ENCODE measurements at regions not wholly inside any gene's neighbourhood (a gene's known extent, or its start where the extent isn't known, plus 50 kb on each side); places are given as distances from the start of the nearest gene placed in this dataset.
A peak's percentile ranks its signal among the peaks of the same experiment; 100 is the strongest.

DNA sequence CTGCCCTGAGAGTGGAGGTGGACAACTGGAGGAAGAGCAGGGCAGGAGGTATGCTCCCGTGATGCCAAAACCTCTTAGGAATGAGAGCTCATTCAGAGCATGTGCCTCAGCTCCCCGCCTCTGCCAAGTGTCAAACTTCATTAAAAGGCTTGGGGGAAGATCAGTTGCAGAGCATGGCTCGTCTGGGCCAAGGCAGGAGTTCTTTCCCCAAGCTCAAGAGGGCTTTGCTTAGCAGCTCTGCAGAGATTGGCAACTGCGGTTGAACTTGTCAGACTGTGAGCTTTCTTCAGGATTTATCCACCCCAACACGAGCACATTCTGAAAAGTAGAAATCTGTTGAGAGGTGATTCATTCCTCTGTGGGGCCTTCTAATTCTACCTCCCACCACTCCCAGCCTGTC lies 248.1 kb downstream of the HS3ST3A1 start:
- no peak for DNase-seq (ENCODE audit: low read depth)

DNA sequence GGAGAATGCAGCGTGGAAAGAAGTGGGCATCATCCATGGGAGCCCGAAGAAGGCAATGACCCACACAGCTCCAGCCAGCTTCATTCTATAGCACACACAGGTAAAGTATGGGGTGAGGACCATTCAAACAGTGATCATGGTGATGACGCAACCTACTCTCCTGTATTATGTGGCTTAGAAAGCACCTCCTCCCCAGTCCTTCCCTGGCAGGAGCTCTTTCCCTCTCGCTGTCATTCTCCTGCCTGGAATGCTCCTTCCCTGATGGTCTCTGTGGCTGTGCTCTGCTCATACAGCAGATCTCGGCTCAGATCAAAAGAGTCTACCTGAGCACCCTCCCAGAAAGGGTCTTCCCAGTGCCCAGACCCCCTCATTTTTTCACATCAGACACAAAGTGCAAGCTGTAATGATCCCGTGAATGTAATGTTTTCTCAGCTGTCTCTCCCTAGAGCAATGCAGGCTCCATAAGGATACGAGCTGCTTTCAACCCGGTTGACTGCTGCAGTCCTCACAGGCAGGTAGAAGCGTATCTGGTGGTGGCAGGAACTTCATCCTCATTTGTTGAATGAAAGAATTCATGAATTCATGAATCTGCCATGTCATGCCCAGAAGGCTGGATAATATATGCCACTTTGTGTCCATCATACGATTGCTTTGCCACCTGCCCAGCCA lies 248.8 kb downstream of the HS3ST3A1 start:
- DNase-seq (ENCODE audit: low read depth), result no peak

DNA sequence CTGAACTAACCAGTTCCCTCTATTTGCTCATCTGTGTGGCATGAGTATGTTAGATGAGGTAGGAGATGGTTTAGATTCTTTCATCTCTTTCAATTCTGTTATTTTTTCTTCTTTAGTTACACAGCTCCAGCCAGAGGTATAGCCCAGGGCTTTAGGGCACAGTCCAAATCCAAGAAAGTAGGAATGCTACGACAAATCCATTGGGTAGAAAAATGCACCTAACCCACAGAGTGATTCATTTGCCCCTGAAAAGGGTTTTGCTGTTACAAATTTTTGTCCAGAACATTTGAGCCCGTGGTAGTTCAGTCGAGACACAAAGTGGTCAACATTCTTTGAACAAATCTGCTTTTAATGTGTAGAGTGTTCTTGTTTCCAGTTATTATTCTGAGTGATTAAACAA lies 250.7 kb downstream of the HS3ST3A1 start:
- no peak for DNase-seq (ENCODE audit: low read depth)

DNA sequence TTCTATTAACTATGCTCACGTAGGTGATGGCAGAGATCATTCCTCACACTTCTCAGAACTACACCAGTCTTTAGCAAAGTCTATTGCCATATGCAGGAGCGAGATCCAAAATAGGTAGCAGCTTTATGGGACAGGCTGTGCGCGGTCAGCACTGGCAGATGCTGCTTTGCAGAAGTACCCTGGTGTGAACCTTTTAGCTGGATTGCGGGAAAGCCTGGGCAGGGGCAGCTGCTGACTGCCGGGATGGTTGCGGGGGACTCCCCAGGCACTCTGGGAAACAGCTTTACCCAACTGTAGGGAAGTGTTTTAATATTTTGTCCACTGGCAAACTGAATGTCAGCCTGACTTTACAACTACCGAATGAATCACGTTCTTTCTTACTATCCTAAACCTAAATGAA lies 251.3 kb downstream of the HS3ST3A1 start:
- no peak for DNase-seq (ENCODE audit: low read depth)

DNA sequence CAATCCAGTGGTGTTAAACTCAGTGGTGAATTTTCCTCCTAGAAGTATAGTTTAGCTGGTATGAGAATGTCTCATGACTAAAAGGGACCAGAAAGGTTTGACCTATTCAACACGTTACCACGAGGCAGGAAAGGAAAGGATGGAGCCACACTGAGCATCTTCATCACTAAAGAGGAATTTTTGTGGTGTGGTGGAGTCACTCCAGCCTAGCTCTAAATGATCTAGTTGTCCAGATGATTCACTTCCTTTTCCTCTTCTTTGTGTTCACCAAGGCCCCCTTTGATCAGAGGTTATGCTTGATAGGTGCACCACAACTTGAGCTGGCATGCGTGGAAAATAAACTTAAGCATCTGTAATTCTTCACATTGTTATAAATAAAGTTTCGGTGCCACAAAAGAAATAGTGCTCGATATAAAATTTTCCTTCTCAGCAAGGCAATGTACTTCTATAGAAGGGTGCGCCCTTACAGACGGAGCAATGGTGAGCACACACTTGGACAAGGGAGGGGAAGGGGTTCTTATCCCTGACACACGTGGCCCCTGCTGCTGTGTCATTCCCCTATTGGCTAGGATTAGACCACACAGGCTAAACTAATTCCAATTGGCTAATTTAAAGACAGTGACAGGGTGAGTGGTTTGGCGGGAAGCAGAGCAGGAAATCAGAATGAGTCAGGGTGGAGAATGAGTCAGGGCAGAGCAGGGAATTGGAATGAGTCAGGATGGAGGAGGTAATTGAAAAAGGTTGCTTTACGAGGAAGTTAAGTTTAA lies 254.6 kb downstream of the HS3ST3A1 start:
- DNase-seq (ENCODE audit: low read depth), result no peak

DNA sequence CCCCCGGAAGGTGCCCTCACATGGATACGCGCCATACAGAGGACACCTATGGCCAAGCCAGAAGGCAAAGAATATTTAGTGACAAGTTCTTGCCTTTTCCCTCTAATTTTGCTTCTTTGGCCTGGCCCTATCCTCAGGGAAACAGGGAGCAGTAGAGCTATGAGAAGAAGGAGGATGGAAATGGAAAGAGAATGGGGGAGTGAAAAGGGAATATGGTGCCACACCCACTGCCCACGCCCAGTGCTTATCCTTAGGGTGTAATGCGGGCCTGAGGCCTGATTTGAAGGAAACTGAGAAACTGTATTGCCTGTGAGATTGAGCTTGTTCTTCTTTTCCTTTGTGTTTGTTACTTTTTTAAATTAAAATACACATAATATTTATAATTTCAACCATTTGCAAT lies 255.1 kb downstream of the HS3ST3A1 start:
- no peak for DNase-seq (ENCODE audit: low read depth)

DNA sequence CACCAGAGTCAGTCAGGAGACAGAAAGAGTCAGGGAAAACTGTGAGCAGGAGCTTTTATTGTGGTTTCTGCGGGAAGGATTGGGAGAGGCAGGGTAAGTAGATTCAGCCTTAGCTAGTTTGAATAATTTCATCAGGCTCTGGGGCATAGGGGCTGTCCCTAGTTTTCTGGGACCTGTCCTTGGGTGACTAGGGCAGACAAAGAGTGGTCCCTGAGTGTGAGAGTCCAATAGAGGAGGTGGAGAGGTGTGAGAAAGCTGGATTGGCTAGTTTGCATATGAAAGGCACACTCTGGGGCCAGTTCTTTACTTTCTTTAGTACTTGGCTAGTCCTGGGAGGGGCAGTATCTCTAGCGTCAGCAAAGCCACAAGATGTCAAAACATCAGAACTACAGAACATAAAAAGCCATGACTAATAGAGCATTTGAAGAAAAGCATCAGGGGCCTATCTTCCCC lies 255.6 kb downstream of the HS3ST3A1 start:
- DNase-seq (ENCODE audit: low read depth), result no peak

DNA sequence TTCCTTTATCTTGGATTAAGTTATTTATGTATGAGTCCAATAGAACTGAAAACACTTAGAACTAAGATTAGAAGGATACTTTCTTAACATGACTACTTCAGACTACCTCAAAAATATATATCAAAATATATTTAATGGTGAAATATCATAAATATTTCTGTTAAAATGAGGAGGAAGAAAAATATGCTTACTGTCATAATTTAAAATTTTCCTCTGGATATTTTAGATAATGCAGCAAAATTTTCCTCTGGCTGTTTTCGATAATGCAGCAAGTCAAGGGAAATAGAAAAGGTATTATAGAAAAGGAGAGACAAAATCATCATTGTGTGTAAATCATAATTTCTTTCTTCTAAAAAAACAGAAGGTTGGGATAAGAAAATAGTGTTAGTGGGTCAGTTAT lies 263.3 kb downstream of the HS3ST3A1 start:
- no peak for DNase-seq (ENCODE audit: low read depth)

DNA sequence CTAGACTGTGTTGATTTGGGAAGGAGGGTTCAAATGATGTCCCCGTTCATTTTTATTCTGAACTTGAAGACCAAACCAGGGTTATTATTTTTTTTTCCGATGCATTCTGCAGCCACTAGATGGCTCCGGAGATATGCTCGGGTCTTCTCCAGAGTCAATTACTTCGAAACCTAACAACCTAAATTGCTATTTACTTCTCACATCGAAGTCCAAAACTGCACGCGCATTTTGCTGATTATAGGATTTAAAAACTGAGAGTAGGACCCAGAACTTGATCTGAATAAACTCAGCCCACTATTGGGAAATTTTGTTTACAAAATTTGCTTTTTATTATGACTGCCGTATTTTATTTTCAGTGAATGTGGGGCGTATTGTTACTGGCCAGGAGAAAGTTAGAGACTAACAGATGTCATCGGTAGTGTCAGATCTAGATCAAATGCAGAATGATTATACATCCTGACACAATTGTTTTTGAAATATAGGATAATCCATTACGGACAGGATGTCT lies 263.8 kb downstream of the HS3ST3A1 start:
- peak; percentile 2 for DNase-seq (ENCODE audit: low read depth)

DNA sequence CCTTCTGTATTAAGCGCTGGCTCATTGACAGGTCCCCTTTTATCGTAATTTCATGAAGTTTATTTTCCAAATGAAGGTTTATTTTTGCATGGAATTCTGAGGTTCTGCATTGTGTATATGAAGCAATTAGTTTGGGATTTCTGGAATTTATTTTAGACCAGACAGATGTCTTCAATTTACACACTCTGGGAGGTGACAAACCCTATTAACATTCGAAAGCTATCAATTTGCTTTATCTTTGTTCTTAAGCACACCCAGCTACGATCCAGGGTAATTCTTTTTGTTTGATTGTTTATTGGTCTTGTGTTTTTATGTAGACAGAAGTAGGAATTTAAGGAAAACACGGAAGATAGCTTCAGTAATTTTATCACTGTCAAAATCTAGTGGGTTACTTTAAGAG lies 264.6 kb downstream of the HS3ST3A1 start:
- DNase-seq (ENCODE audit: low read depth), result no peak

DNA sequence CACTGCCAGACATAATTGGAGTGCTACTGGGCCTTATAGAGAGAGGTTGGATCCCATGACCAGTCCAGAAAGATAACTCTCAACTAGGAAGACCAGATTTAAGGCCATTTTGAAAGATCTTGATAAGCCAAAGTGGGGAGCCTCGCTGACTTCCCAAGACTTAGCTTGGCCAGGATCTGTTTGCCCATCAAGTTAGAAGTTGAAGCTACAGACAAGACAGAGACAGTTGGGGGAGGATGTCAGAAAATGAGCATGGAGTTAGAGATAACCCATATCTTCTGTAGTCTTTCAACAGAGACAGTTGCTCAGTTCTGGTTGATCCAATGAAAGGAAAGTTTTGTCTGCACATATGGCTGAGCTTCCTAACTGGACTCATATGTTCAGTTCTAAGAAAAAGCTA lies 267.4 kb downstream of the HS3ST3A1 start:
- DNase-seq (ENCODE audit: low read depth), result no peak

DNA sequence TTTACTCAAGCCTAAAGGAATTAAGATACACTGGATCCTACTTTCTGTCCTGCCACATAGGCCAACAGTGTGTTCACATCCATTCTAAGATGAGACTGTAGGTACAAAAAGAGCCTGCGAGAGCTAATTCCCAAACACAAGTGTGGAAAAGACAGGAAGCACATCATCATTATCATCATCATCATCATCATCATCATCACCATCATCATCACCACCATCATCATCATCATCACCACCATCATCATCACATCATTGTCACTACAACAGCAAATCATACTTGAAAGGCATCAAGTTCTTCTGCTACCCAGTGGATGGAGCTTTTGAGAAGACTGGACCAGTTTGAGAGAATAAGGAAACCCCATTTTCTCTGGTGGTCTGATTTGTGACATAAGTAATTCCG lies 268.1 kb downstream of the HS3ST3A1 start:
- no peak for DNase-seq (ENCODE audit: low read depth)

DNA sequence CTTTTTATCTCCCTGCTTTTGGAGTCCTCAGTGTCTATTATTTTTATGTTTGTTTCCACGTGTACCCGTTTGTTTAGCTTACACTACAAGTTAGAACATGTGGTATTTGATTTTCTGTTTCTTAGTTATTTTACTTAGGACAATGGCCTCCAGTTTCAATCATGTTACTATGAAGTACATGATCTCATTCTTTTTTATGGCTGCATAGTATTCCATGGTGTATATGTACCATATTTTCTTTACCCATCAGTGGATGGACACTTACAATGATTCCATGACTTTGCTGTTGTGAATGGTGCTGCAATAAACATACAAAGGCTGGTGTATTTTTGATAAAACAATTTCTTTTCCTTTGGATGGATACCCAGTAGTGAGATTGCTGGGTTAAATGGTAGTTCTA lies 269.5 kb downstream of the HS3ST3A1 start:
- DNase-seq (ENCODE audit: low read depth), result no peak

DNA sequence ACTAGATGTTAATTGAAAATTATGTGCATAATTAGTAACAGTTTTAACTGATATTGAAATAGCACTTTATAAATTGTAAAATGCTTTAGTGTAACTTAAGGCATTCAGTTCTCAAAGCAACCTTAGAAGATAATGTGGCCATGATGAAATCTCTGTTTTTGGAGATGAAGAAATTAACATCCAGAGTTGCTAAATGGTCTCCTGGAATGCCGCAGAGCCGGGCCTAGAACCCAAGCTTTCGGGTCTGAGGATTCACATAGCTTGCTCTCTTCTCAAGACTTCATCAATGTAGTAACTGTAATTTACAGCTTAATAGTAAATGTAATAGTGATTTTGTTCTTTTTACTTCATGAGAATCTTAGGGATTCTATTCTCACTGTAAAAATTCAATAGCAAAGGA lies 272.3 kb downstream of the HS3ST3A1 start:
- DNase-seq (ENCODE audit: low read depth), result no peak

DNA sequence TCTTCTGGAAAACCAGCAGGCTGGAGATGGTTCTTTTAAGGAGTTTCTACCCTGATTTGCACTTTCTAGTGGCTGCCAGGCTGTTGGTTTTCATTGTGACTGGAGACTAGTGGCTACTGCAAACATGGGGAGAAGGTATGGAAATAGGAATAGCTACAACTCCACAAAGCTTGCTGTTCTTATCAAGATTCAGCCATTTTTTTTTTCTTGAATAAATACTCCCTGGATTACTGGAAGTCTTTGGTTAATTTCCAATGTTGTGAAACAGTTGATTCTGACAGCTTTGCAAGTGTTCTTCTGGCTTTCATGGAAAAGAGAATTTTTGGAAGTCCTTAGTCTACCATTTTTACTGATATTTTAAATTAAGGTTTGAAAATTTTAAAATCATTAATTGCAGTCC lies 277.7 kb downstream of the HS3ST3A1 start:
- DNase-seq (ENCODE audit: low read depth), result no peak

DNA sequence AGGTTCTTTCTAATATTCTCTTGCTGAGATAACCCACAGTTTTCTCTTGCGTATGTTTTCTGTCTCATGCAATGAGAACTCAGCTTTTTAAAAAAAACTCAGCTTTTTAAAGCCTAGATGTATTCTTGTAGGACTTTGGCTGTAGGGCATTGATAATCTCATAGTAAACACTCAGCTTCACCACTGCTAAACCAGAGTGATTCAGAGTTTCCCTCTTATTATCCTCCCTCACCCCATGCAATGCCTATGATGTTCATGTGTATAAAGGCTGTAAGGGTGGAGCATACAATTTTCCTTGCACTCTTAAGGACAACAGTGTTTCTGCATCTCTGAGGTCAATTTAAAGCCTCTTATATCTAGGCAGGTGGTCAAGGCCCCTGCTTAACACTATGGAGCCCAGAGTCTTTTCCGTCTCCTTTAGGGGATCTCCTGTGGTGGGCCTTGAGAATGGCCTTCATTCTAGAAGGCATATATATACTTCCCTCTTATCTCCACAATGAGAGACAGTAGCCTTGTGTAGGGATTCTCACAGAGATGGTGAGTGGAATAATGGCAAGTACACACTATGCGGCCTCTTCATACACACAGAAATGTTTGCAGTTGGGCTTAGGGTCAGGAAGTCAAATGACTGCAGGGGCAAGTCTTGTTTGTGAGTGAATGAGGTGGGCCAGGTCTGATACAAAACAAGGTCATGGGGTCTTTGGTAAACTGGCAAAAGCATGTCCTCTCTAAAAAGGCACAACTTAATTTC lies 279.6 kb downstream of the HS3ST3A1 start:
- no peak for DNase-seq (ENCODE audit: low read depth)

DNA sequence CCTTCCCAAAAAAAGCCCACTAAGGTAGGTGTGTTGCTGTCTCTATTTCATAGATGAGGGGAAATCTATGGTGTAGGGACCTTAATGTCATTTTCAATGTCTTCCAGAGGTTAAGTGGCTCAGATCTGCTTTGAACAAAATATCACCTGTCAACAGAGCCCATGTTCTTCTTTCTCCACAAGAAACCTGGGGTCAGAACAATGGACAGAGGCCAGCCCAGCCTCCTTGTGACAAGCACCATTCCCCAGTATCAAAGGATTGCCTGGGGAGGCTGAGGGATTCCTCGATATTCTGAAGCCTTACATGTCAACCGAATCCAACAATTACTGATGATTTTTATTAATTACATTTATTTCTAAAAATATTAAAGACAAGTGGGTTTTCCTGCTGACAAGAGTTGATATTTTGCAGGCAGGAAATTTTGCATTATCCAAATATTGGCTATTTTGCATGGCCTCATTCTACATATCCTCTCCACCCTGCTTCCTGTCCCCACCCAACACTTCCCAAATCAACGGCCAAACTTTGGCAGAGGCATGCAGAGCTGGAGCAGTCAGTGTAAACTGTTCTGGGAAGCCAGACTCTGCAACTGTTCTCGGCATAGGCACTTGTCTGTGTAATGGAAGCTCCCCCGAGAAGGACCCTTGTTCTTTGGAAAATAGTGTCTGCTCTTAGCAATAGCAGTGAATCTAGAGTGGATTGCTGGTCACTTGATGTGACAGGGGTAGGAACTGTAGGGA lies 281.5 kb downstream of the HS3ST3A1 start:
- DNase-seq (ENCODE audit: low read depth), result no peak

DNA sequence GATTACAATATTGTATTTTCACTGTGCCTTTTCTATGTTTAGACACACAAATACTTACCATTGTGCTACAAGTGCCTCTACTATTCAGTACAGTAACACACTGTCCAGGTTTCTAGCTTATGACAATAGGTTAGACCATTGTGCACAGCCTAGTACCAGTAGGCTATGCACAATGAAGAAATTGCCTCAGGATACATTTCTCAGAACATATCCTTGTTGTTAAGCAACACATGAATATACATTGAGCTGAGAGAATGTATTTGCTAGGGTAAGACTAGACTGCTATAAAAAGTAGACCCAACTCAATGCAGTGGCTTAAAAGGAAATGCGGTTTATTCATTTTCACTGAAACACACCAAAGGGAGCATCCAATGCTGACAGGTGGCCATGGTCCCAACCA lies 285.1 kb downstream of the HS3ST3A1 start:
- DNase-seq (ENCODE audit: low read depth), result no peak

DNA sequence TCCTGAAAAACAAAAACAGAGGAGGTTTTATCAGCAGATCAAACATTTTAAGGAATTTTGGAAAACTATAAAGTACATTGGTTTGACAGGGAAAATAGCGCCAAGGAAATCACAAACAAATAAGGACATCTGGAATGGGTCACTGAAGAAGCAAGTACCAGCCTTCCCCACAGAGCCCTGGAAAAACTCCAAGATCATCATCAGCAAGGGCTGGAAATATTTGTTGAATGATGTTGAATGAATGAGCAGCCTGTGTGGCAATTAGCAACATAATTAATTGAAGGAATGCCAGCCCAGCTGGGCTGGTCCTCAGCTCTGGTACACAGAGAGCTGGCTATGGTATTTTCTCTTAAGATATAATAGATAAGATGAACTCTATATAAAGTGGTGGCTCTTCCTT lies 290.4 kb downstream of the HS3ST3A1 start:
- DNase-seq (ENCODE audit: low read depth), result no peak

DNA sequence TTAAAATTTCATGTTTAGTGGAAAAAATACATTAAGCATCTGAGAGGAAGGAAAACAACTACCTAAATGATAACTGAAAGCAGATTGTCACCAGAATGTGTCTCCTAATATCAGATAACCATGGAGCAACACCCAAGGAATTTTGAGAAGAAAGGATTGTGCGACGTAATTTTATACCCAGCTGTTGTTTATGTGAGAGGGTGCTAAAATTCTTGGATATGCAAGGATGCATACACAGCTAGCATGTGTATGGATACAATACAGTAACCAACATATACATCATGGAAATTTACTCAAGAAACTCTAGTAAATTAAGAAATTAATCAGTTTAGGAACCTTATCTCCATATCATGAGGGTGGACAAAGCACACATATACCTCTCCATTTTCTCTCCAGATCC lies 290.9 kb downstream of the HS3ST3A1 start:
- DNase-seq (ENCODE audit: low read depth), result no peak

DNA sequence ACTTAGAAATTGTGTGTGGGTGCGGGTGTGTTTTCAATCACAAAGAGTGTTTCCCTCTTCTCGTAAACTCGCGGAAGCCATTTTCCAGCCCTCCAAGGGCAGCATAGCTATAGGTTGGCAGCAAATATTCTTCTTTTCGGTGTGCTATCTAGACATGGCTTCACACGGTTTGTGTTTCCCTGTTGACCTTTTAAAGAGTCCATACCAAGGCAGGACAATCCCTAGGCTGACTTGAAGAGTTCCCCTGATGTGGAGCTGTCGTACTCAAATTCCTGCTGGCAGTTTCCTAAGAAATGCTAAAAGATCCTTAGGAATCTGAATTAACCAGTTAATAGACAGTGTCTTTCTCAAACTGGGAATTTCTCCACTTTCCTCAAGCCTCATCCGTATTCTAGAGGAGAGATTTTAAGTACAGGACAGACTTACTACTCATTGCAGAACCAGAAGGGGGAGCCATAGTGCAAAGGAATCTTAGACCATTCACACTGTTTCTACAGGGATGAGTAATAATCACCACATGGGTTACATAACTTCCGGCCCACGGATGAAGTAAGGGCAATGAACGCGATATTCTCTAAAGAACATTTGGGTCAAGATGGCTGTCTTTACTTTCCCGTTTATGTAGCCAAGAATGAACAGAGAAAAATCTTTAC lies 288.6 kb upstream of the ELAC2 start:
- no peak for DNase-seq (ENCODE audit: low read depth)

DNA sequence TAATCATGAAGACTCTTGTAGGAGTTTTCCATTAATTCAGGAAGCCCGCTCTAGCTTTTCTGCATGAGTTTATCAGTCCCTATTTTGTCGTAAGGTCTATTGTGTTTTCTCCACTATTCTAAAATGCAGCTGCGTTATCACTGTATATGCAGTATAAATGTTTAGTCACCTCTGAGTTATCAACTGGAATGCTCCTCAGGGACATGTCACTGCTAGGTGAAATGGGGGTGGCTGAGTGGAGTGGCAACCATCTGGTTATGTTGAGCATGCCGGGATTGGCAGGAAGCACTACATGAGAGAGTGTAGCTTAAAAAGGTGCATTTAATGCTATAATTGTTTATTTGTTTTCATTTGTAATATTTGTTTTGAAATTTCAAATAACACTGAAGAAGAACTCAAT lies 285.2 kb upstream of the ELAC2 start:
- no peak for DNase-seq (ENCODE audit: low read depth)

All from T follicular helper cell (primary cell).